Fibroblast of mammary gland (primary cell): ENCODE measurements at regions not wholly inside any gene's neighbourhood (a gene's known extent, or its start where the extent isn't known, plus 50 kb on each side); places are given as distances from the start of the nearest gene placed in this dataset.

Experiments
- DNase-seq: peaks from one replicate; pipeline ENCODE4 v3.0.0-alpha.2; 2010; ENCODE audit warnings: low read depth
- H3K4me3 ChIP-seq: 2 replicates; pipeline ENCODE4 v1.5.1; 2011; ENCODE audit warnings: low read depth, mild to moderate bottlenecking, low read length, moderate library complexity; ENCODE audit not compliant: control insufficient read depth
- CTCF ChIP-seq: conservative IDR thresholded peaks from 2 replicates; pipeline ENCODE4 v1.5.1; 2011; ENCODE audit warnings: low read depth, low read length, inconsistent platforms; ENCODE audit not compliant: control insufficient read depth, insufficient read depth

DNA sequence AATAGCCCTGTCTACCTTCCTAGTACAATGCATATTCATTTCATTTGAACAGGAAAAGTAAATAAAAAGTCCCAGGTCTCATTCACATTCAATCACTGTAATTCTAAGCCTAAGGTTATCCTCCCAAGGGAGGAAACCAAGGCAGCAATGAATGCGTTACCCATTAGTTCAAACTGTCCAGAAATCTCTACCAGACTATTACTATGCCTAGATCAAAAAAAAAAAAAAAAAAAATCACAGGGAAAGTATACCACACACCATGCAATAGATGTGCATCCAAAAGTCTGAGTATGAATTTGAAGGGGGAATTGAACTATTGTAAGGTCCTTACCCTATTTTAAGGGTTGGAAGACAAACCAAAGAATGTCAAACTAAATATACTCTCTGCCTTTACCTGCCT, 598.0 kb upstream of the API5 start:
- no peak for TF ChIP-seq CTCF
- DNase-seq, result no peak
- H3K4me3 ChIP-seq, result no peak overlapping the region

DNA sequence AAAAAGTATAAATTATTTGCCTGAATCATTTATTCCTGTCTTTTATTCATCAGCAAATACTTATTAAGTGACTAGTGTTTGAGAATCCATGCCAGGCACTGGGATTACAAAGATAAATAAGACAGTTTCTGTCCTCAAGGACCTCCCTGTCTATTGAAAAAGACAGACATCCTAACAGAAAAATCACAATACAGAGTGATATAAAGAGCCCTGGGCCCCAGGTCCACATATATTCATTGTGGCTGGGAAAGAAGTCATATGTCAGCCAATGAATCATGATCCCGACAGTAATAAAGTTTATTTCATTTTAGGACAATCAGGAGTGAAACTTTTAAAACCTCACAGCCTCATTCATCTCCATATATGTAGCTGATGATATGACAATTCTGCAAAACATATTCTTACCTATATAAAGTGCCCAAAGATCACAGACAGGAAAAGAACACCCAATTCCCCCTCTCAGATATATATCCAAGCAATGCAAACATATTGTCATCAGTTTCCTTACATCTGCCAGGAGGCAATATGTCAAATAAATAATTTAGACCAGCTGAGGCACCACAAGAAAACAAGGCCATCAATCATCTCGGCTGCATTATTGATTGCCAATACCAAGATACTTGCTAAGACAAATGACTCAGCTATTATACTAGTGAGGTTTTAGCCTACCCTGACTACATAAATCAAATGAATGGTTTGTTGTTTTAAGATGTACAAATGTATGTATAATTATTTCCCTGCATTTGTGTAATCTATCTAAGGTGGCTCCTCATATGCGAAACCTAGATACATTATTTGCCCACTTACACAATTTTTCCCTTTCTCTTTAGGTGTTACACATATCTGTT, 590.9 kb upstream of the API5 start:
- no peak overlapping the region for H3K4me3 ChIP-seq
- no peak for DNase-seq
- no peak for TF ChIP-seq CTCF

GRCh38 chr11:42727879-42728278, 583.9 kb upstream of the API5 start:
- TF ChIP-seq CTCF, result no peak
- DNase-seq, result no peak
- H3K4me3 ChIP-seq, result no peak overlapping the region

DNA sequence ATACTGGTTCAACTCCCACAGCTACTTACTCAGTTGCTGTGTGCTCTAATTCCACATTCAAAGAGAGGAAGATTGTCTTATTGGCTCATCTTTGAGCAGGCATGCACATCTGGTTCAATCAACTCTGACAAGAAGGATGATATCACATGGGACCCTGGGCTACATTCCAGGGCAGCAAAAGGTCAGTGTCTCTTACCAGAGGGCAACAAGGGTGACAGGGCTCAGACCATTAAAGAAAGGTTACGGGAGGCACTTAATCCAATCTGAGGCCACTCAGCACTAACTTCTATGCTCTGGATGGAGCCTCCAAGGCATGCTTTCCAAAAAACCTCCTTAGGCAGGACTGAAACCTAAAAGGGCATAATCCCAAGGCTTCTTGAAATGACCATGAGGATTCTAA, 549.4 kb upstream of the API5 start:
- no peak for TF ChIP-seq CTCF
- H3K4me3 ChIP-seq, result no peak overlapping the region
- DNase-seq, result no peak

- no peak for TF ChIP-seq CTCF
- DNase-seq, result no peak
- no peak overlapping the region for H3K4me3 ChIP-seq
These were observed 546.9 kb upstream of the API5 start for GRCh38 chr11:42764936-42765335.

DNA sequence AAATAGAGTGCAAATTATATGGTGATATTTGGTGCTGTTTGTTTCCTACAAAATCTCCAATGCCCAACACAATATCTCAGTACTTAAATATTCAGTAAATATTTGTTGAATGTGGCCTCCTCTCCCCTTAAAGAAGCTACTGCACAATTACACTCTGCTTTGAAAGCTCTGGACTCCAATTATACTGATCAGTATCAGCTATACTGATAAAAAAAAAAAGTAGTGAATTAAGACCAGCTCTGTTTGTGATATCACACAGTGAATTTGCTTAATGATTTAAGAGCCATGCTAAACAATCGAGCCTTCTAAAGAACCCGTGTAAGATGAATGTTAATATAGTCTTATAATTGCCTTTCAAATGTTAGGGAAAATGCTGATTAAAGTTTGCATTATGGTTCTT, 543.2 kb upstream of the API5 start:
- no peak for DNase-seq
- no peak overlapping the region for H3K4me3 ChIP-seq
- TF ChIP-seq CTCF, result no peak
